ENCODE measurements at regions not wholly inside any gene's neighbourhood (a gene's known extent, or its start where the extent isn't known, plus 50 kb on each side); places are given as distances from the start of the nearest gene placed in this dataset.

DNA sequence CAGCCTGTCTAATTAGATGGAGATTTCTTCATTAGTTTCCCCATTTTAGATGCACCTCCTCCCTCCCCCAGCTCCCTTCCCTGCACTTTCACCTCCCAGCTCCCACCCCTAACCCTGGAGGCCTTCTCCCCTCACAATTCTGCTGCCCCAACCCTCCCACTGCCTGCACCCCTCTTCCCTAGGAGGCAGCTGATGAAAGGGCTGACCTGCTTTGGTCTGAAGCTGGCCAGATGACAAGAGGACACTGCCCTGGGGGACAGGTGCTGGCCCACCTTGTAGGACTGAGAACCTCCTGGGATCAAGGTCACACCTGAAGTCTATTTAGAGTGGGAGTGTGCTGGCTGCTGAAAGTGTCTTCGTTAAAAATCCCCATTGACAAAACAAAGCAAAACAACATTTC lies 259.4 kb downstream of the TLE3 start:
- no peak for DNase-seq
- Mint-ChIP-seq H3K27ac (no peak overlapping the region), H3K4me1 (peaks cover 6% of the 10 kb centered on the region), H3K4me3 (no peak overlapping the region), H3K27me3 (ENCODE audit: insufficient read depth) (peaks cover 4% of the 10 kb centered on the region), H3K36me3 (ENCODE audit: low read depth) (no peaks in the 10 kb centered on the region), H3K9me3 (no peaks in the 10 kb centered on the region)
- H3K36me3 ChIP-seq (ENCODE audit: control insufficient read depth, insufficient read depth, low read length) = no peaks in the 10 kb centered on the region
- TF ChIP-seq, protein P1, sequence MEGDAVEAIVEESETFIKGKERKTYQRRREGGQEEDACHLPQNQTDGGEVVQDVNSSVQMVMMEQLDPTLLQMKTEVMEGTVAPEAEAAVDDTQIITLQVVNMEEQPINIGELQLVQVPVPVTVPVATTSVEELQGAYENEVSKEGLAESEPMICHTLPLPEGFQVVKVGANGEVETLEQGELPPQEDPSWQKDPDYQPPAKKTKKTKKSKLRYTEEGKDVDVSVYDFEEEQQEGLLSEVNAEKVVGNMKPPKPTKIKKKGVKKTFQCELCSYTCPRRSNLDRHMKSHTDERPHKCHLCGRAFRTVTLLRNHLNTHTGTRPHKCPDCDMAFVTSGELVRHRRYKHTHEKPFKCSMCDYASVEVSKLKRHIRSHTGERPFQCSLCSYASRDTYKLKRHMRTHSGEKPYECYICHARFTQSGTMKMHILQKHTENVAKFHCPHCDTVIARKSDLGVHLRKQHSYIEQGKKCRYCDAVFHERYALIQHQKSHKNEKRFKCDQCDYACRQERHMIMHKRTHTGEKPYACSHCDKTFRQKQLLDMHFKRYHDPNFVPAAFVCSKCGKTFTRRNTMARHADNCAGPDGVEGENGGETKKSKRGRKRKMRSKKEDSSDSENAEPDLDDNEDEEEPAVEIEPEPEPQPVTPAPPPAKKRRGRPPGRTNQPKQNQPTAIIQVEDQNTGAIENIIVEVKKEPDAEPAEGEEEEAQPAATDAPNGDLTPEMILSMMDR (conservative IDR thresholded peaks at IDR 0.05) = no peak
- H3K27me3 ChIP-seq (ENCODE audit: control insufficient read depth, insufficient read depth, low read length, poor library complexity, severe bottlenecking) = no peaks in the 10 kb centered on the region
- WGBS, 2 experiments (ENCODE audit: insufficient coverage in 1 of 2, insufficient read length in 1 of 2) = 80% methylated on average over 1 of the region's 1 CpG; no CpG with 5 or more reads in 1 of the 2 experiments
- H3K9ac ChIP-seq (ENCODE audit: extremely low read depth, low read length, poor library complexity, severe bottlenecking) = no peak overlapping the region
- H3K9me3 ChIP-seq (ENCODE audit: control insufficient read depth, low read length) = no peaks in the 10 kb centered on the region
- no peak overlapping the region for H3K4me3 ChIP-seq (ENCODE audit: low read length)
- H3K27ac ChIP-seq (ENCODE audit: low read depth, low read length) = no peak overlapping the region
- no peaks in the 10 kb centered on the region for H3K4me1 ChIP-seq (ENCODE audit: control insufficient read depth, insufficient read depth, low read length)

DNA sequence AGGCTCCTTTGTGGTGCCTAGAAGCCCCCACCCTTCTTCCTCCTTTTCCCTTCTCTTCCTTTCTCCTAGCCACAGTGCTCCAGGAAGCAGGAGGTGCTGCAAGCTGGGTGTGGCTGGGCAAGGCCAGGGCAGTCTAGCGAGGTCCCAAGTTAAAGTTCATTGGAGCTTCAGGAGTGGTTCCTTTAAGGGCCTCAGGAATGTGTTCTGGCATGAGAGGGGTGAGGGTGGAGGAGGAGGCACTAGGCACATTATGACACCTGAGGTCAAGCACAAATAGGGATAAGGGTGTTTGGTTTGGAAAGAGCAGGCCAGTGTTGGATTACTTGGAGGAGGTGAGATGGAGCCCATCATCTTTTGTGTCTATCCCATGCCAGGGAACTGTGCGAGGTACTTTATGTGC lies 258.7 kb downstream of the TLE3 start:
- Mint-ChIP-seq H3K27ac (no peak overlapping the region), H3K4me1 (peaks cover 7% of the 10 kb centered on the region), H3K27me3 (ENCODE audit: insufficient read depth) (peaks cover 4% of the 10 kb centered on the region), H3K36me3 (ENCODE audit: low read depth) (no peaks in the 10 kb centered on the region), H3K4me3 (no peak overlapping the region), H3K9me3 (no peaks in the 10 kb centered on the region)
- no peaks in the 10 kb centered on the region for H3K27me3 ChIP-seq (ENCODE audit: control insufficient read depth, insufficient read depth, low read length, poor library complexity, severe bottlenecking)
- no peak overlapping the region for H3K9ac ChIP-seq (ENCODE audit: extremely low read depth, low read length, poor library complexity, severe bottlenecking)
- H3K36me3 ChIP-seq (ENCODE audit: control insufficient read depth, insufficient read depth, low read length) = no peaks in the 10 kb centered on the region
- H3K4me1 ChIP-seq (ENCODE audit: control insufficient read depth, insufficient read depth, low read length) = no peaks in the 10 kb centered on the region
- H3K9me3 ChIP-seq (ENCODE audit: control insufficient read depth, low read length) = no peaks in the 10 kb centered on the region
- DNase-seq = no peak
- H3K4me3 ChIP-seq (ENCODE audit: low read length) = no peak overlapping the region
- H3K27ac ChIP-seq (ENCODE audit: low read depth, low read length) = no peak overlapping the region
- TF ChIP-seq, protein P1 (conservative IDR thresholded peaks at IDR 0.05) = no peak
- 96 to 100% methylated on average over 2 of the region's 2 CpGs for WGBS, 2 experiments (ENCODE audit: insufficient coverage in 1 of 2, insufficient read length in 1 of 2)

DNA sequence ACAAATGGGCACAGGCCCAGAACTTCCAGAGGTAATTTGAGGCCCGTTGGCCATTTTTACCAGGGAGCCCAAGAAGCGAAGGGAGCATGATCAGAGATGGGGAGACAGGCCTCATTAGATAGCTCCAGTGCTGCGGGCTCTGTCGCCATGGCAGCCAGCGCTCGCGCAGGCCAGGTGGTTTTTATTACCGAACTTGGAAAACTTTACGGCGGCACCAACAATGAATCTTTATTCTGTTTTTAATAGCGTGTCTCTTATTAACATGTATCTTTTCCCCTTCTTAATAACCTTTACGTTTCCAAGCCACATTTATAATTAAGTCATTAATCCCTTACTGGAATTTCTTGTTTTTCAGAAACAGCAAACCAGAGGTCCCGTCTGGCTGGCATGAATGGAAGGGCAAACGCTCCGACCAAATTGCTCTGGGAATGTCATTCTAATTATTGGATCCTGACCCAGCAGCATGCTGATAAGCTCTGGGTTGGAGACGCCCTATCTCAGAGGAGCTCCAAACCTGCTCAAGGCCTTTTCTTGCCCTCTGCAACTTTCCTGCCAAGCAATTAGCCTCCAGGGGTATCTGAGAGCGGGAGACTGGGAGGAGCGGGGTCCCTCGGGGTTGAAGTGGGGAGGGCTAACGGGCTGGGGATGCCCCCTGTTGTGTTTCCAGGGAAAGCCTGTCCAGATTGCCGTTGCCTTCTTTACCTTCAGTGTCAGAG lies 256.4 kb downstream of the TLE3 start:
- no peaks in the 10 kb centered on the region for H3K9me3 Mint-ChIP-seq
- Histone ChIP-seq H3K27me3 (ENCODE audit: control insufficient read depth, insufficient read depth, low read length, poor library complexity, severe bottlenecking) (no peaks in the 10 kb centered on the region), H3K9me3 (ENCODE audit: control insufficient read depth, low read length) (no peaks in the 10 kb centered on the region), H3K4me1 (ENCODE audit: control insufficient read depth, insufficient read depth, low read length) (no peaks in the 10 kb centered on the region), H3K36me3 (ENCODE audit: control insufficient read depth, insufficient read depth, low read length) (no peaks in the 10 kb centered on the region), H3K4me3 (ENCODE audit: low read length) (no peak overlapping the region), H3K27ac (ENCODE audit: low read depth, low read length) (no peak overlapping the region), H3K9ac (ENCODE audit: extremely low read depth, low read length, poor library complexity, severe bottlenecking) (no peak overlapping the region)
- H3K4me1 Mint-ChIP-seq = peaks cover 7% of the 10 kb centered on the region
- TF ChIP-seq, protein P1 (conservative IDR thresholded peaks at IDR 0.05) = no peak
- H3K4me3 Mint-ChIP-seq = no peak overlapping the region
- DNase-seq = no peak
- no peak overlapping the region for H3K27ac Mint-ChIP-seq
- 90 to 92% methylated on average over 16 to 21 of the region's 21 CpGs for WGBS, 2 experiments (ENCODE audit: insufficient coverage in 1 of 2, insufficient read length in 1 of 2)
- H3K36me3 Mint-ChIP-seq (ENCODE audit: low read depth) = no peaks in the 10 kb centered on the region
- H3K27me3 Mint-ChIP-seq (ENCODE audit: insufficient read depth) = peaks cover 2% of the 10 kb centered on the region

Data from endodermal cell (in vitro differentiated cells).